T-helper 1 cell treated with Interleukin-12 subunit alpha and Interleukin-12 subunit beta and Interleukin-4 antibody, amounts not matched to agents 30 ng/mL and 1 ng/mL, for 36 hours (primary cell): ENCODE measurements at regions not wholly inside any gene's neighbourhood (a gene's known extent, or its start where the extent isn't known, plus 50 kb on each side); places are given as distances from the start of the nearest gene placed in this dataset.
"Not testable (repeated sequence)": the region's sequence is repeated elsewhere in the genome, so short reads cannot be mapped to it uniquely, and the experiment has no call there.

Source experiments
- intact Hi-C: fragments of 100-400 bp; cut with micrococcal nuclease; formaldehyde crosslinking; loops from one replicate; pipeline ENCODE4 v1.15.1; 2024

- intact Hi-C loops, result no loop called here
Observed at GRCh38 chr20:63145156-63145555, 70.8 kb downstream of the YTHDF1 start.

GRCh38 chr20:63142933-63143332 is 73.0 kb downstream of the YTHDF1 start:
- intact Hi-C loops, result no loop called here

GRCh38 chr20:63141531-63141930 is 74.4 kb downstream of the YTHDF1 start:
- intact Hi-C loops, result no loop called here

GRCh38 chr20:63140514-63141433 is 75.2 kb downstream of the YTHDF1 start:
- intact Hi-C loops, result no loop called here

GRCh38 chr20:63139837-63140236 is 76.1 kb downstream of the YTHDF1 start:
- intact Hi-C loops, result no loop called here

GRCh38 chr20:63139356-63139755 is 76.6 kb downstream of the YTHDF1 start:
- intact Hi-C loops, result no loop called here

GRCh38 chr20:63138855-63139341 is 77.0 kb downstream of the YTHDF1 start:
- intact Hi-C loops, result no loop called here

GRCh38 chr20:63137851-63138415 is 78.0 kb downstream of the YTHDF1 start:
- intact Hi-C loops, result no loop called here

- intact Hi-C loops, result no loop called here
Observed at GRCh38 chr20:63136296-63136695, 79.6 kb downstream of the YTHDF1 start.

GRCh38 chr20:63135411-63135810 is 80.5 kb downstream of the YTHDF1 start:
- intact Hi-C loops, result no loop called here

GRCh38 chr20:63134711-63135361 is 81.1 kb downstream of the YTHDF1 start:
- intact Hi-C loops, result not testable (repeated sequence)

- intact Hi-C loops, result no loop called here
Observed at GRCh38 chr20:63134201-63134612, 81.7 kb downstream of the YTHDF1 start.

- intact Hi-C loops, result no loop called here
Observed at GRCh38 chr20:63133481-63134091, 82.3 kb downstream of the YTHDF1 start.

- intact Hi-C loops, result no loop called here
Observed at GRCh38 chr20:63132715-63133471, 83.0 kb downstream of the YTHDF1 start.

- intact Hi-C loops, result no loop called here
Observed at GRCh38 chr20:63132131-63132714, 83.7 kb downstream of the YTHDF1 start.

GRCh38 chr20:63130658-63131577 is 85.0 kb downstream of the YTHDF1 start:
- intact Hi-C loops, result no loop called here

- intact Hi-C loops, result no loop called here
Observed at GRCh38 chr20:63129991-63130657, 85.8 kb downstream of the YTHDF1 start.

GRCh38 chr20:63129376-63129965 is 86.5 kb downstream of the YTHDF1 start:
- intact Hi-C loops, result no loop called here

- intact Hi-C loops, result no loop called here
Observed at GRCh38 chr20:63128956-63129355, 87.0 kb downstream of the YTHDF1 start.
